ENCODE measurements at regions not wholly inside any gene's neighbourhood (a gene's known extent, or its start where the extent isn't known, plus 50 kb on each side); places are given as distances from the start of the nearest gene placed in this dataset.

GRCh38 chr6:130730600-130730999 is 96.6 kb upstream of the SMLR1 start:
- DNase-seq (ENCODE audit: low read depth, low spot score) (no peak), ATAC-seq (no peak)
- no peak overlapping the region for H3K4me3 ChIP-seq (ENCODE audit: low read depth in 2 of 2, low read length in 2 of 2)
- no TSS peak for BruUV-seq (replicated peaks)
- H3K36me3 ChIP-seq (ENCODE audit: control insufficient read depth, insufficient read depth, low read length) = no peaks in the 10 kb centered on the region
- no peaks in the 10 kb centered on the region for H3K4me1 ChIP-seq (ENCODE audit: control insufficient read depth, insufficient read depth, low read length)
- intact Hi-C loops (cut with micrococcal nuclease; ENCODE audit: unreplicated experiment) = no loop called here
- ChIA-PET CTCF (no interaction called here), POLR2A (interaction anchor here (0.6 kb wide), 1 partner anchor 15 kb away, joined by 5 read pairs; no protein-coding TSS in a partner anchor)
- in situ Hi-C loops (cut with HindIII; ENCODE audit: low pct_unique_long_range_greater_than_20kb, low sequenced_read_pairs) = no loop called here
- H3K27me3 ChIP-seq (ENCODE audit: control insufficient read depth, insufficient read depth, low read length) = no peaks in the 10 kb centered on the region
- TF ChIP-seq REST (IDR thresholded peaks at IDR 0.05; ENCODE audit: insufficient read depth in 1 of 2, low read depth in 2 of 2, low read length in 1 of 2) = no peak
- no peak for TF ChIP-seq TCF7L2 (IDR thresholded peaks at IDR 0.05; ENCODE audit: low read depth, low read length)
- no peak for TF ChIP-seq SIN3A (IDR thresholded peaks at IDR 0.05; ENCODE audit: borderline replicate concordance, insufficient read depth, low read depth, low read length)
- TF ChIP-seq CTCF (IDR thresholded peaks at IDR 0.05) = no peak
- no peak for TF ChIP-seq POLR2AphosphoS5 (IDR thresholded peaks at IDR 0.05; ENCODE audit: low read depth, low read length)
- no peaks in the 10 kb centered on the region for H3K9me3 ChIP-seq (ENCODE audit: control insufficient read depth, insufficient read depth, low read depth, low read length)
- no peak overlapping the region for H3K27ac ChIP-seq (ENCODE audit: low read length)

GRCh38 chr6:130734161-130734560 is 93.0 kb upstream of the SMLR1 start:
- TF ChIP-seq POLR2AphosphoS5 (IDR thresholded peaks at IDR 0.05; ENCODE audit: low read depth, low read length) = no peak
- TF ChIP-seq TCF7L2 (IDR thresholded peaks at IDR 0.05; ENCODE audit: low read depth, low read length) = no peak
- TF ChIP-seq CTCF (IDR thresholded peaks at IDR 0.05) = no peak
- no peak for TF ChIP-seq REST (IDR thresholded peaks at IDR 0.05; ENCODE audit: insufficient read depth in 1 of 2, low read depth in 2 of 2, low read length in 1 of 2)
- TF ChIP-seq SIN3A (IDR thresholded peaks at IDR 0.05; ENCODE audit: borderline replicate concordance, insufficient read depth, low read depth, low read length) = no peak
- ATAC-seq (no peak), DNase-seq (ENCODE audit: low read depth, low spot score) (no peak)
- in situ Hi-C loops (cut with HindIII; ENCODE audit: low pct_unique_long_range_greater_than_20kb, low sequenced_read_pairs) = no loop called here
- H3K4me1 ChIP-seq (ENCODE audit: control insufficient read depth, insufficient read depth, low read length) = no peaks in the 10 kb centered on the region
- no peaks in the 10 kb centered on the region for H3K27me3 ChIP-seq (ENCODE audit: control insufficient read depth, insufficient read depth, low read length)
- POLR2A ChIA-PET = no interaction called here
- intact Hi-C loops (cut with micrococcal nuclease; ENCODE audit: unreplicated experiment) = no loop called here
- BruUV-seq (replicated peaks) = no TSS peak
- CTCF ChIA-PET = no interaction called here
- H3K36me3 ChIP-seq (ENCODE audit: control insufficient read depth, insufficient read depth, low read length) = no peaks in the 10 kb centered on the region
- H3K9me3 ChIP-seq (ENCODE audit: control insufficient read depth, insufficient read depth, low read depth, low read length) = no peaks in the 10 kb centered on the region
- no peak overlapping the region for H3K27ac ChIP-seq (ENCODE audit: low read length)
- no peak overlapping the region for H3K4me3 ChIP-seq (ENCODE audit: low read depth in 2 of 2, low read length in 2 of 2)
